ENCODE measurements at regions not wholly inside any gene's neighbourhood (a gene's known extent, or its start where the extent isn't known, plus 50 kb on each side); places are given as distances from the start of the nearest gene placed in this dataset.

DNA sequence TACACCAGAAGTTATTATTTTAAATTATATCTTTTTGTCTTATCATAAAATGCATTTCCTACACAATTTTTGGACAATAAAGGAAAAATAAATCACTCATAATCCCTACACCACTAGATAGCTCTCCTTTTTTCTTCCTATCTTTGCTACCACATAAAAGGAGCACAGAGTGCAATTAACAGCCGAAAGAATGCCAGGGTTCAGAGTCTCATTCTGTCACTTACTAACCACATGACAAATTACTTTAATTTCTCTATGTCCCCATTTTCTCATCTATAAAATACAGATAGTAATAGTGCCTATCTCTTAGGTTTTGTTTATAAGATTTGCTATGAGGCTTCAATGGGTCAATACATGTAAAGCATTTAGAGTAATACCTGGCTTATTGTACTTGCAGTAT, 158.7 kb upstream of the GRIN3A start:
- H3K4me3 ChIP-seq (ENCODE audit: low read depth in 1 of 3, low read length in 3 of 3): no peak overlapping the region
- DNase-seq (ENCODE audit: low spot score): no peak
- WGBS: 47% methylated on average over 1 of the region's 1 CpG
- H3K9ac ChIP-seq (ENCODE audit: low read depth in 1 of 2, low read length in 2 of 2): no peak overlapping the region
- no peaks in the 10 kb centered on the region for H3K36me3 ChIP-seq (ENCODE audit: control insufficient read depth in 4 of 4, insufficient read depth in 3 of 4, low read depth in 1 of 4, low read length in 3 of 4)
- no peaks in the 10 kb centered on the region for H3K27me3 ChIP-seq (ENCODE audit: control insufficient read depth in 4 of 4, insufficient read depth in 4 of 4, low read length in 3 of 4)
- H3K9me3 ChIP-seq (ENCODE audit: control insufficient read depth in 4 of 4, low read length in 3 of 4): no peaks in the 10 kb centered on the region
- no peak overlapping the region for H3K27ac ChIP-seq (ENCODE audit: low read depth in 1 of 2, low read length in 2 of 2)
- peaks cover 0 to 13% (median 3%) of the 10 kb centered on the region in 4 donors for H3K4me1 ChIP-seq (ENCODE audit: control insufficient read depth in 4 of 4, insufficient read depth in 4 of 4, low read length in 3 of 4)
- TF ChIP-seq TAF1 (conservative IDR thresholded peaks at IDR 0.05) (no peak), FOXA2 (IDR thresholded peaks at IDR 0.05) (no peak), EGR1 (IDR thresholded peaks at IDR 0.05; ENCODE audit: low read depth in 2 of 2) (no peak), YY1 (IDR thresholded peaks at IDR 0.05) (no peak), RAD21 (IDR thresholded peaks at IDR 0.05) (no peak), FOXA1 (IDR thresholded peaks at IDR 0.05) (no peak)
- TF ChIP-seq, protein P1, sequence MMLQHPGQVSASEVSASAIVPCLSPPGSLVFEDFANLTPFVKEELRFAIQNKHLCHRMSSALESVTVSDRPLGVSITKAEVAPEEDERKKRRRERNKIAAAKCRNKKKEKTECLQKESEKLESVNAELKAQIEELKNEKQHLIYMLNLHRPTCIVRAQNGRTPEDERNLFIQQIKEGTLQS (IDR thresholded peaks at IDR 0.05): no peak
- TF ChIP-seq, protein P2, sequence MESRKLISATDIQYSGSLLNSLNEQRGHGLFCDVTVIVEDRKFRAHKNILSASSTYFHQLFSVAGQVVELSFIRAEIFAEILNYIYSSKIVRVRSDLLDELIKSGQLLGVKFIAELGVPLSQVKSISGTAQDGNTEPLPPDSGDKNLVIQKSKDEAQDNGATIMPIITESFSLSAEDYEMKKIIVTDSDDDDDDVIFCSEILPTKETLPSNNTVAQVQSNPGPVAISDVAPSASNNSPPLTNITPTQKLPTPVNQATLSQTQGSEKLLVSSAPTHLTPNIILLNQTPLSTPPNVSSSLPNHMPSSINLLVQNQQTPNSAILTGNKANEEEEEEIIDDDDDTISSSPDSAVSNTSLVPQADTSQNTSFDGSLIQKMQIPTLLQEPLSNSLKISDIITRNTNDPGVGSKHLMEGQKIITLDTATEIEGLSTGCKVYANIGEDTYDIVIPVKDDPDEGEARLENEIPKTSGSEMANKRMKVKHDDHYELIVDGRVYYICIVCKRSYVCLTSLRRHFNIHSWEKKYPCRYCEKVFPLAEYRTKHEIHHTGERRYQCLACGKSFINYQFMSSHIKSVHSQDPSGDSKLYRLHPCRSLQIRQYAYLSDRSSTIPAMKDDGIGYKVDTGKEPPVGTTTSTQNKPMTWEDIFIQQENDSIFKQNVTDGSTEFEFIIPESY (IDR thresholded peaks at IDR 0.05): no peak
- TF ChIP-seq, protein P3, sequence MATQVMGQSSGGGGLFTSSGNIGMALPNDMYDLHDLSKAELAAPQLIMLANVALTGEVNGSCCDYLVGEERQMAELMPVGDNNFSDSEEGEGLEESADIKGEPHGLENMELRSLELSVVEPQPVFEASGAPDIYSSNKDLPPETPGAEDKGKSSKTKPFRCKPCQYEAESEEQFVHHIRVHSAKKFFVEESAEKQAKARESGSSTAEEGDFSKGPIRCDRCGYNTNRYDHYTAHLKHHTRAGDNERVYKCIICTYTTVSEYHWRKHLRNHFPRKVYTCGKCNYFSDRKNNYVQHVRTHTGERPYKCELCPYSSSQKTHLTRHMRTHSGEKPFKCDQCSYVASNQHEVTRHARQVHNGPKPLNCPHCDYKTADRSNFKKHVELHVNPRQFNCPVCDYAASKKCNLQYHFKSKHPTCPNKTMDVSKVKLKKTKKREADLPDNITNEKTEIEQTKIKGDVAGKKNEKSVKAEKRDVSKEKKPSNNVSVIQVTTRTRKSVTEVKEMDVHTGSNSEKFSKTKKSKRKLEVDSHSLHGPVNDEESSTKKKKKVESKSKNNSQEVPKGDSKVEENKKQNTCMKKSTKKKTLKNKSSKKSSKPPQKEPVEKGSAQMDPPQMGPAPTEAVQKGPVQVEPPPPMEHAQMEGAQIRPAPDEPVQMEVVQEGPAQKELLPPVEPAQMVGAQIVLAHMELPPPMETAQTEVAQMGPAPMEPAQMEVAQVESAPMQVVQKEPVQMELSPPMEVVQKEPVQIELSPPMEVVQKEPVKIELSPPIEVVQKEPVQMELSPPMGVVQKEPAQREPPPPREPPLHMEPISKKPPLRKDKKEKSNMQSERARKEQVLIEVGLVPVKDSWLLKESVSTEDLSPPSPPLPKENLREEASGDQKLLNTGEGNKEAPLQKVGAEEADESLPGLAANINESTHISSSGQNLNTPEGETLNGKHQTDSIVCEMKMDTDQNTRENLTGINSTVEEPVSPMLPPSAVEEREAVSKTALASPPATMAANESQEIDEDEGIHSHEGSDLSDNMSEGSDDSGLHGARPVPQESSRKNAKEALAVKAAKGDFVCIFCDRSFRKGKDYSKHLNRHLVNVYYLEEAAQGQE (IDR thresholded peaks at IDR 0.05): no peak
- TF ChIP-seq, protein P4, sequence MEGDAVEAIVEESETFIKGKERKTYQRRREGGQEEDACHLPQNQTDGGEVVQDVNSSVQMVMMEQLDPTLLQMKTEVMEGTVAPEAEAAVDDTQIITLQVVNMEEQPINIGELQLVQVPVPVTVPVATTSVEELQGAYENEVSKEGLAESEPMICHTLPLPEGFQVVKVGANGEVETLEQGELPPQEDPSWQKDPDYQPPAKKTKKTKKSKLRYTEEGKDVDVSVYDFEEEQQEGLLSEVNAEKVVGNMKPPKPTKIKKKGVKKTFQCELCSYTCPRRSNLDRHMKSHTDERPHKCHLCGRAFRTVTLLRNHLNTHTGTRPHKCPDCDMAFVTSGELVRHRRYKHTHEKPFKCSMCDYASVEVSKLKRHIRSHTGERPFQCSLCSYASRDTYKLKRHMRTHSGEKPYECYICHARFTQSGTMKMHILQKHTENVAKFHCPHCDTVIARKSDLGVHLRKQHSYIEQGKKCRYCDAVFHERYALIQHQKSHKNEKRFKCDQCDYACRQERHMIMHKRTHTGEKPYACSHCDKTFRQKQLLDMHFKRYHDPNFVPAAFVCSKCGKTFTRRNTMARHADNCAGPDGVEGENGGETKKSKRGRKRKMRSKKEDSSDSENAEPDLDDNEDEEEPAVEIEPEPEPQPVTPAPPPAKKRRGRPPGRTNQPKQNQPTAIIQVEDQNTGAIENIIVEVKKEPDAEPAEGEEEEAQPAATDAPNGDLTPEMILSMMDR (IDR thresholded peaks at IDR 0.05; ENCODE audit: low read depth, low read length, missing input control): no peak

DNA sequence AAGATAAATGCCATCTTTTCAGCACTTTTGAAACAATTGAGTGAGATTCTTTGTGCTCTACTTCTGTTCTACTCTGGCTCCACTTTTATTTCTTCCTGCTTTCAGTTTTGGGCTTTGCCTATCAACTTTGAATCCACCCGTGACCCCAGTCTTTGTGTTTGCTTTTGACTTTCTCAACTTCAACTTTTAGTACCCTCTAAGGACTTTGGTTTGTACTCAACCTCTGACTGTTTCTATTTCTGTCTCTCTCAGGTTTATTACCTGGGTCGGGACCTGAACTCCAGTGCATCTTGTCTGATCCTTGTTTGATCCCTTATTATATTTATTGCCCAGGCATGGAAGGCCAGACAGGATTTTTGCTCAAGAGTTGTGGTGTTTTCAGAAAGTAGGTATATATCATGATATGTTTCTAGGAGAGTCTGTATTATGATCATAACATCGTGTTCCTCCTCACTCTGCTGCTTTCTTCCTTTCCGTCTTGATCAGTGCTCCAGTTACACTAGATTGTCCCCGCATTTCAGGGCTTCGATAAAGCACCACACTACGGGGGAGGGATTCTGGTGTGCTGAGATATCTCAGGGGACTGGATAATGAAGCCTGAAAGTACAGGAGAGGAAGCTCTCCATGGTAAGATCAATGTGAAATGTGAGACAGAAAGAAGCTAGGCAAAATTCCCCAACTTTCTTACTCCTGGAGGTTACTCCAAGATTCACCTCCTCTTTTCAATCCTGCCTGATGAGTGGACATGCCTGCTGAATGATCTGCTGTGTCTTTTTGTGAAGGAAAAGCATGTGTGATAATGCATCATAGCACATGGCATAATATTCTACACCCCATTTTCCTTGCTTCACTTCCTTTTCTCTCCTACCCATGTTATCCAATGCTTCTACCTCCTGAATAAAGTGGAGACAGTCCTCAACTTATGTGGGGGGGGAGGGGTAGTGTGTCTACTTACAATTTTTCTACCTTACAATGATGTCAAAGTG, 155.5 kb upstream of the GRIN3A start:
- Histone ChIP-seq H3K9ac (ENCODE audit: low read depth in 1 of 2, low read length in 2 of 2) (no peak overlapping the region), H3K4me1 (ENCODE audit: control insufficient read depth in 4 of 4, insufficient read depth in 4 of 4, low read length in 3 of 4) (peaks cover 0 to 13% (median 3%) of the 10 kb centered on the region in 4 donors), H3K27me3 (ENCODE audit: control insufficient read depth in 4 of 4, insufficient read depth in 4 of 4, low read length in 3 of 4) (no peaks in the 10 kb centered on the region), H3K4me3 (ENCODE audit: low read depth in 1 of 3, low read length in 3 of 3) (no peak overlapping the region), H3K9me3 (ENCODE audit: control insufficient read depth in 4 of 4, low read length in 3 of 4) (no peaks in the 10 kb centered on the region), H3K36me3 (ENCODE audit: control insufficient read depth in 4 of 4, insufficient read depth in 3 of 4, low read depth in 1 of 4, low read length in 3 of 4) (no peaks in the 10 kb centered on the region), H3K27ac (ENCODE audit: low read depth in 1 of 2, low read length in 2 of 2) (peak overlapping the region; percentile 32 to 52)
- 68% methylated on average over 7 of the region's 7 CpGs for WGBS
- DNase-seq (ENCODE audit: low spot score): no peak
- TF ChIP-seq SP1 (IDR thresholded peaks at IDR 0.05) (peak; percentile 74), RAD21 (IDR thresholded peaks at IDR 0.05) (peak in 1 of 2 donors; percentile 19), TAF1 (conservative IDR thresholded peaks at IDR 0.05) (no peak), HNF4A (conservative IDR thresholded peaks at IDR 0.05) (peak; percentile 77 to 86), FOXA1 (IDR thresholded peaks at IDR 0.05) (no peak), HNF4G (IDR thresholded peaks at IDR 0.05) (peak; percentile 38), FOXA2 (IDR thresholded peaks at IDR 0.05) (peak; percentile 18), RXRA (IDR thresholded peaks at IDR 0.05) (peak; percentile 84)
- TF ChIP-seq, protein P5, sequence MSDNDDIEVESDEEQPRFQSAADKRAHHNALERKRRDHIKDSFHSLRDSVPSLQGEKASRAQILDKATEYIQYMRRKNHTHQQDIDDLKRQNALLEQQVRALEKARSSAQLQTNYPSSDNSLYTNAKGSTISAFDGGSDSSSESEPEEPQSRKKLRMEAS (IDR thresholded peaks at IDR 0.05): no peak

Measured in liver (tissue), 8 donors.